SU-DHL-6 (cell line): ENCODE measurements at regions not wholly inside any gene's neighbourhood (a gene's known extent, or its start where the extent isn't known, plus 50 kb on each side); places are given as distances from the start of the nearest gene placed in this dataset.

Source experiments
- H2AFZ ChIP-seq: fragments of 200-600 bp; sonication (generic); 2 replicates; pipeline ENCODE4 v1.6.1; 2014; ENCODE audit warnings: low read depth, mild to moderate bottlenecking, moderate library complexity, mixed read lengths, antibody characterized with exemption, low read length; ENCODE audit not compliant: severe bottlenecking
- H3F3A ChIP-seq: fragments of 200-600 bp; shearing (Covaris generic); 2 replicates; pipeline ENCODE4 v1.6.0; 2016; ENCODE audit warnings: antibody characterized with exemption, mild to moderate bottlenecking; ENCODE audit not compliant: insufficient read depth
- H3K27ac ChIP-seq: fragments of 200-600 bp; sonication (generic); 2 replicates; pipeline ENCODE4 v1.5.1; 2016; ENCODE audit warnings: low read depth, mild to moderate bottlenecking, low read length, moderate library complexity, mixed read lengths
- H3K27me3 ChIP-seq: fragments of 200-600 bp; sonication (generic), shearing (Covaris generic); 2 replicates; pipeline ENCODE4 v1.6.0; 2014; ENCODE audit warnings: mild to moderate bottlenecking, low read length
- H3K36me3 ChIP-seq: fragments of 200-600 bp; sonication (generic); 2 replicates; pipeline ENCODE4 v1.6.1; 2014; ENCODE audit warnings: mild to moderate bottlenecking, low read length, mixed read lengths
- H3K4me2 ChIP-seq: fragments of 300-600, 200-600 bp; shearing (Covaris generic), sonication (generic); 2 replicates; pipeline ENCODE4 v1.6.0; 2014; ENCODE audit warnings: low read length, low read depth, mild to moderate bottlenecking; ENCODE audit not compliant: poor library complexity, severe bottlenecking
- H3K4me3 ChIP-seq: fragments of 200-600 bp; sonication (generic); 2 replicates; pipeline ENCODE4 v1.5.1; 2014; ENCODE audit warnings: antibody characterized with exemption, low read length, mild to moderate bottlenecking, mixed read lengths; ENCODE audit not compliant: insufficient read depth, poor library complexity, severe bottlenecking
- H3K79me2 ChIP-seq: fragments of 200-600 bp; sonication (generic); 2 replicates; pipeline ENCODE4 v1.6.1; 2014; ENCODE audit warnings: mild to moderate bottlenecking, low read length, moderate library complexity; ENCODE audit not compliant: insufficient read depth
- H3K9ac ChIP-seq: fragments of 200-600 bp; sonication (generic); 2 replicates; pipeline ENCODE4 v1.7.0; 2014; ENCODE audit warnings: mild to moderate bottlenecking, low read length
- H3K9me2 ChIP-seq: fragments of 200-600 bp; sonication (generic); replicated peaks from 2 replicates; pipeline ENCODE4 v1.6.1; 2014; ENCODE audit warnings: low read length; ENCODE audit not compliant: insufficient read depth
- H3K9me3 ChIP-seq: fragments of 200-600 bp; sonication (generic); 2 replicates; pipeline ENCODE4 v1.6.1; 2014; ENCODE audit warnings: low read length, mixed read lengths; ENCODE audit not compliant: insufficient read depth
- H4K20me1 ChIP-seq: fragments of 200-600 bp; sonication (generic); 2 replicates; pipeline ENCODE4 v1.6.1; 2014; ENCODE audit warnings: low read depth, mild to moderate bottlenecking, antibody characterized with exemption, low read length, moderate library complexity, mixed read lengths
- CTCF ChIP-seq: fragments of 200-600 bp; sonication (generic); IDR thresholded peaks from one replicate; pipeline ENCODE4 v1.5.1; 2017; ENCODE audit warnings: antibody characterized with exemption, mild to moderate bottlenecking, low read length, moderate library complexity; ENCODE audit not compliant: insufficient read depth, poor library complexity, severe bottlenecking
- EZH2phosphoT487 ChIP-seq: fragments of 200-600 bp; sonication (generic), shearing (Covaris generic); conservative IDR thresholded peaks from 2 replicates; pipeline ENCODE4 v1.6.1; 2018; ENCODE audit warnings: mild to moderate bottlenecking, antibody characterized with exemption, low read length, moderate library complexity, mixed read lengths

GRCh38 chr6:14061643-14062042, 55.9 kb upstream of the CD83 start:
- Histone ChIP-seq H3K9me3 (no peaks in the 10 kb centered on the region), H3K27me3 (no peaks in the 10 kb centered on the region), H4K20me1 (no peaks in the 10 kb centered on the region), H3K4me3 (no peak overlapping the region), H3K4me2 (no peak overlapping the region), H3K27ac (no peak overlapping the region), H2AFZ (no peak overlapping the region), H3F3A (no peaks in the 10 kb centered on the region), H3K9ac (no peak overlapping the region), H3K9me2 (no peaks in the 10 kb centered on the region), H3K36me3 (no peaks in the 10 kb centered on the region), H3K79me2 (no peaks in the 10 kb centered on the region)
- TF ChIP-seq CTCF (no peak), EZH2phosphoT487 (no peak)

GRCh38 chr6:14062345-14063029, 55.1 kb upstream of the CD83 start:
- Histone ChIP-seq H3K79me2 (no peaks in the 10 kb centered on the region), H2AFZ (no peak overlapping the region), H3K27me3 (no peaks in the 10 kb centered on the region), H3K4me3 (no peak overlapping the region), H3K9me3 (no peaks in the 10 kb centered on the region), H3K9ac (no peak overlapping the region), H3K36me3 (no peaks in the 10 kb centered on the region), H4K20me1 (no peaks in the 10 kb centered on the region), H3K27ac (no peak overlapping the region), H3F3A (no peaks in the 10 kb centered on the region), H3K4me2 (no peak overlapping the region), H3K9me2 (no peaks in the 10 kb centered on the region)
- TF ChIP-seq EZH2phosphoT487 (no peak), CTCF (no peak)

GRCh38 chr6:14063756-14064155, 53.8 kb upstream of the CD83 start:
- H3K27ac ChIP-seq: no peak overlapping the region
- TF ChIP-seq EZH2phosphoT487: no peak
- TF ChIP-seq CTCF: no peak

More at GRCh38 chr6:14063756-14064155, 53.8 kb upstream of the CD83 start:
- no peaks in the 10 kb centered on the region for H4K20me1 ChIP-seq
- H3K9me3 ChIP-seq: no peaks in the 10 kb centered on the region
- H3K9me2 ChIP-seq: no peaks in the 10 kb centered on the region
- H3K27me3 ChIP-seq: no peaks in the 10 kb centered on the region
- no peaks in the 10 kb centered on the region for H3K36me3 ChIP-seq
- H3F3A ChIP-seq: no peaks in the 10 kb centered on the region
- no peak overlapping the region for H3K4me2 ChIP-seq
- no peak overlapping the region for H2AFZ ChIP-seq
- H3K9ac ChIP-seq: no peak overlapping the region
- no peaks in the 10 kb centered on the region for H3K79me2 ChIP-seq
- H3K4me3 ChIP-seq: no peak overlapping the region
